HepG2 (cell line): ENCODE measurements at regions not wholly inside any gene's neighbourhood (a gene's known extent, or its start where the extent isn't known, plus 50 kb on each side); places are given as distances from the start of the nearest gene placed in this dataset.

Experiments used
- EP300 ChIP-seq, 3 experiments: sonication (generic) in 1 of 3; formaldehyde crosslinking in 1 of 3; IDR thresholded peaks; 2 replicates each; pipeline versions ENCODE4 v1.5.1 to v1.6.1; 2011 to 2020; ENCODE audit warnings: low read depth in 2 of 3, low read length in 2 of 3, borderline replicate concordance in 1 of 3, improper control_type of control experiment in 1 of 3, mild to moderate bottlenecking in 1 of 3, missing genetic modification reagents in 1 of 3, moderate library complexity in 1 of 3
- HDAC2 ChIP-seq: sonication (generic); formaldehyde crosslinking; IDR thresholded peaks from 2 replicates; pipeline ENCODE4 v1.4.0; 2020; ENCODE audit warnings: missing genetic modification reagents
- HNF1A ChIP-seq, 2 experiments: sonication (generic) in 1 of 2; formaldehyde crosslinking in 1 of 2; IDR thresholded peaks; 2 replicates each; pipeline versions ENCODE4 v1.4.0 to v1.6.1; 2016 to 2020; ENCODE audit warnings: borderline replicate concordance in 1 of 2, low read depth in 1 of 2, mild to moderate bottlenecking in 1 of 2, missing genetic modification reagents in 1 of 2
- MED13 ChIP-seq: sonication (generic); formaldehyde crosslinking; IDR thresholded peaks from 2 replicates; pipeline ENCODE4 v1.5.0; 2020; ENCODE audit warnings: missing genetic modification reagents
- NR2C2 ChIP-seq: sonication (generic); formaldehyde crosslinking; IDR thresholded peaks from 2 replicates; pipeline ENCODE4 v1.4.0; 2020; ENCODE audit warnings: missing genetic modification reagents, mild to moderate bottlenecking, moderate library complexity, borderline replicate concordance
- PAXIP1 ChIP-seq: sonication (generic); formaldehyde crosslinking; conservative IDR thresholded peaks from 2 replicates; pipeline ENCODE4 v1.4.0; 2020; ENCODE audit warnings: mild to moderate bottlenecking, missing genetic modification reagents, moderate library complexity
- THAP9 ChIP-seq: sonication (generic); formaldehyde crosslinking; IDR thresholded peaks from 2 replicates; pipeline ENCODE4; 2020; ENCODE audit warnings: missing genetic modification reagents, mild to moderate bottlenecking, borderline replicate concordance
- TF ChIP-seq, protein P1 (sequence below): IDR thresholded peaks from 2 replicates; pipeline ENCODE4 v1.6.1; 2016; ENCODE audit warnings: low read depth, missing genetic modification reagents, missing compliant biosample characterization

GRCh38 chr13:81874253-81874652 is 1533.3 kb upstream of the SPRY2 start (continued):
- TF ChIP-seq EP300 (IDR thresholded peaks at IDR 0.05; ENCODE audit: low read depth in 2 of 2, low read length in 2 of 2) (peak; percentile 63; a peak in 2 of 4 replicates), EP300 (CRISPR knock-in tag; IDR thresholded peaks at IDR 0.05; ENCODE audit: borderline replicate concordance) (no peak), NR2C2 (CRISPR knock-in tag) (no peak), THAP9 (CRISPR knock-in tag) (no peak), MED13 (CRISPR knock-in tag) (no peak), HNF1A (IDR thresholded peaks at IDR 0.05; ENCODE audit: low read depth) (peak; percentile 97), HNF1A (CRISPR knock-in tag; IDR thresholded peaks at IDR 0.05; ENCODE audit: borderline replicate concordance) (peak; percentile 70; the same call in 1 of the 2 replicates), PAXIP1 (peak; percentile 85), HDAC2 (CRISPR knock-in tag) (peak; percentile 88)
- TF ChIP-seq, protein P1, sequence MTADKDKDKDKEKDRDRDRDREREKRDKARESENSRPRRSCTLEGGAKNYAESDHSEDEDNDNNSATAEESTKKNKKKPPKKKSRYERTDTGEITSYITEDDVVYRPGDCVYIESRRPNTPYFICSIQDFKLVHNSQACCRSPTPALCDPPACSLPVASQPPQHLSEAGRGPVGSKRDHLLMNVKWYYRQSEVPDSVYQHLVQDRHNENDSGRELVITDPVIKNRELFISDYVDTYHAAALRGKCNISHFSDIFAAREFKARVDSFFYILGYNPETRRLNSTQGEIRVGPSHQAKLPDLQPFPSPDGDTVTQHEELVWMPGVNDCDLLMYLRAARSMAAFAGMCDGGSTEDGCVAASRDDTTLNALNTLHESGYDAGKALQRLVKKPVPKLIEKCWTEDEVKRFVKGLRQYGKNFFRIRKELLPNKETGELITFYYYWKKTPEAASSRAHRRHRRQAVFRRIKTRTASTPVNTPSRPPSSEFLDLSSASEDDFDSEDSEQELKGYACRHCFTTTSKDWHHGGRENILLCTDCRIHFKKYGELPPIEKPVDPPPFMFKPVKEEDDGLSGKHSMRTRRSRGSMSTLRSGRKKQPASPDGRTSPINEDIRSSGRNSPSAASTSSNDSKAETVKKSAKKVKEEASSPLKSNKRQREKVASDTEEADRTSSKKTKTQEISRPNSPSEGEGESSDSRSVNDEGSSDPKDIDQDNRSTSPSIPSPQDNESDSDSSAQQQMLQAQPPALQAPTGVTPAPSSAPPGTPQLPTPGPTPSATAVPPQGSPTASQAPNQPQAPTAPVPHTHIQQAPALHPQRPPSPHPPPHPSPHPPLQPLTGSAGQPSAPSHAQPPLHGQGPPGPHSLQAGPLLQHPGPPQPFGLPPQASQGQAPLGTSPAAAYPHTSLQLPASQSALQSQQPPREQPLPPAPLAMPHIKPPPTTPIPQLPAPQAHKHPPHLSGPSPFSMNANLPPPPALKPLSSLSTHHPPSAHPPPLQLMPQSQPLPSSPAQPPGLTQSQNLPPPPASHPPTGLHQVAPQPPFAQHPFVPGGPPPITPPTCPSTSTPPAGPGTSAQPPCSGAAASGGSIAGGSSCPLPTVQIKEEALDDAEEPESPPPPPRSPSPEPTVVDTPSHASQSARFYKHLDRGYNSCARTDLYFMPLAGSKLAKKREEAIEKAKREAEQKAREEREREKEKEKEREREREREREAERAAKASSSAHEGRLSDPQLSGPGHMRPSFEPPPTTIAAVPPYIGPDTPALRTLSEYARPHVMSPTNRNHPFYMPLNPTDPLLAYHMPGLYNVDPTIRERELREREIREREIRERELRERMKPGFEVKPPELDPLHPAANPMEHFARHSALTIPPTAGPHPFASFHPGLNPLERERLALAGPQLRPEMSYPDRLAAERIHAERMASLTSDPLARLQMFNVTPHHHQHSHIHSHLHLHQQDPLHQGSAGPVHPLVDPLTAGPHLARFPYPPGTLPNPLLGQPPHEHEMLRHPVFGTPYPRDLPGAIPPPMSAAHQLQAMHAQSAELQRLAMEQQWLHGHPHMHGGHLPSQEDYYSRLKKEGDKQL (CRISPR knock-in tag): peak; percentile 99
